Inflammatory macrophage treated with lipopolysaccharide for 1 hour (primary cell): ENCODE measurements at regions not wholly inside any gene's neighbourhood (a gene's known extent, or its start where the extent isn't known, plus 50 kb on each side); places are given as distances from the start of the nearest gene placed in this dataset.
"Not testable (repeated sequence)": the region's sequence is repeated elsewhere in the genome, so short reads cannot be mapped to it uniquely, and the experiment has no call there.

Experiments
- DNase-seq, 2 donors: peaks; one replicate each; pipeline ENCODE4 v3.0.0-alpha.2; 2020 to 2022

GRCh38 chr9:96130970-96131369 is 171.0 kb downstream of the HSD17B3 start:
- no peak for DNase-seq

- DNase-seq = no peak
These were observed 172.2 kb downstream of the HSD17B3 start for GRCh38 chr9:96129747-96130146.

- DNase-seq = no peak
These were observed 173.1 kb downstream of the HSD17B3 start for GRCh38 chr9:96128880-96129279.

GRCh38 chr9:96126321-96126881 is 175.6 kb downstream of the HSD17B3 start:
- DNase-seq = no peak

- DNase-seq = no peak
These were observed 176.4 kb downstream of the HSD17B3 start for GRCh38 chr9:96125624-96126023.

- DNase-seq = no peak
These were observed 179.2 kb downstream of the HSD17B3 start for GRCh38 chr9:96122751-96123150.

GRCh38 chr9:96122282-96122681 is 179.7 kb downstream of the HSD17B3 start:
- no peak for DNase-seq

GRCh38 chr9:96121136-96121535 is 180.8 kb downstream of the HSD17B3 start:
- no peak for DNase-seq

- peak; percentile 25 to 48 for DNase-seq
These were observed 184.4 kb downstream of the HSD17B3 start for GRCh38 chr9:96117398-96118080.

GRCh38 chr9:96116275-96117064 is 185.5 kb downstream of the HSD17B3 start:
- no peak for DNase-seq

- no peak for DNase-seq
These were observed 186.1 kb downstream of the HSD17B3 start for GRCh38 chr9:96115836-96116235.

GRCh38 chr9:96113032-96113431 is 188.9 kb downstream of the HSD17B3 start:
- DNase-seq = no peak

- DNase-seq = peak in 1 of 2 donors; percentile 12
These were observed 192.2 kb downstream of the HSD17B3 start for GRCh38 chr9:96109680-96110351.

- peak; percentile 52 to 55 for DNase-seq
These were observed 193.1 kb downstream of the HSD17B3 start for GRCh38 chr9:96108691-96109380.

GRCh38 chr9:96107436-96107835 is 194.5 kb downstream of the HSD17B3 start:
- DNase-seq = no peak

GRCh38 chr9:96100385-96101300 is 201.3 kb downstream of the HSD17B3 start:
- DNase-seq = no peak

GRCh38 chr9:96090630-96091029 is 211.3 kb downstream of the HSD17B3 start:
- not testable (repeated sequence) for DNase-seq

- no peak for DNase-seq
These were observed 212.4 kb downstream of the HSD17B3 start for GRCh38 chr9:96089452-96090085.

GRCh38 chr9:96088510-96088909 is 213.0 kb downstream of the ERCC6L2 start:
- DNase-seq = no peak

- no peak for DNase-seq
These were observed 212.3 kb downstream of the ERCC6L2 start for GRCh38 chr9:96087669-96088299.
